ENCODE measurements at regions not wholly inside any gene's neighbourhood (a gene's known extent, or its start where the extent isn't known, plus 50 kb on each side); places are given as distances from the start of the nearest gene placed in this dataset.

DNA sequence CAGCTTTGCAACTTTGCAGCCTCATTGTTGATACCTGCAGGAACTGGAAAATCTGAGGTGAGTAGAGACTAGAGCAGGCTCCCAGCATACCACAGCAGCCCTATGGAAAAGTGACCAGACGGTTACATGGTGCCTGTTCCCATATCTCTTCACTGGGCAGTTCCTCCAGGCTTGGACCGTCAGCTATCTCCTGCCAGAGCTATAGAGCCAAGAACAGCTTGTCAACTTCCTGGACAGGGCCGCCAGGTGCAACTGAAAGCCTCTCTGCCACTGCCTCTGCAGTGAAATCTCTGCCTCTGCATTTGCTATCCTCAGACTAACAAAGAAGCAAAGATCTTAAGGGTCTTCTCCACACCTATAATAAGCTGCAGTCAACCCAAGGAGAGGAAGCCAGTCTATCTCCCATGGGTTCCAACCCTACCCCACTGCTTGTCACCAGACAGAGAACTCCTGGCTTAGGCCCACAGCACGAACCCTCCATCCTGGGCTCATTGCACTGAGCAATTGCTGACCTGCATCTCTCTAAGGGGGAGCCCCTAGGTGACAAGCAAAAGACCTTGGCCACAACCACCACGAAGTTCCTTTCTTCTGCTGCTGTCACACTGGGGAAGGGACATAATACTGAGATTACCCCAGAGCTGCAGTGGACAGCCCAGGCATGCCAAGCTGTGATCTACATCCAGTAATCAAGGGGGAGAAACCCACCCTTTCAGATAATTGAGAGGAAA is 60.1 kb upstream of the KHDRBS2 start:
- TF ChIP-seq, protein P1, sequence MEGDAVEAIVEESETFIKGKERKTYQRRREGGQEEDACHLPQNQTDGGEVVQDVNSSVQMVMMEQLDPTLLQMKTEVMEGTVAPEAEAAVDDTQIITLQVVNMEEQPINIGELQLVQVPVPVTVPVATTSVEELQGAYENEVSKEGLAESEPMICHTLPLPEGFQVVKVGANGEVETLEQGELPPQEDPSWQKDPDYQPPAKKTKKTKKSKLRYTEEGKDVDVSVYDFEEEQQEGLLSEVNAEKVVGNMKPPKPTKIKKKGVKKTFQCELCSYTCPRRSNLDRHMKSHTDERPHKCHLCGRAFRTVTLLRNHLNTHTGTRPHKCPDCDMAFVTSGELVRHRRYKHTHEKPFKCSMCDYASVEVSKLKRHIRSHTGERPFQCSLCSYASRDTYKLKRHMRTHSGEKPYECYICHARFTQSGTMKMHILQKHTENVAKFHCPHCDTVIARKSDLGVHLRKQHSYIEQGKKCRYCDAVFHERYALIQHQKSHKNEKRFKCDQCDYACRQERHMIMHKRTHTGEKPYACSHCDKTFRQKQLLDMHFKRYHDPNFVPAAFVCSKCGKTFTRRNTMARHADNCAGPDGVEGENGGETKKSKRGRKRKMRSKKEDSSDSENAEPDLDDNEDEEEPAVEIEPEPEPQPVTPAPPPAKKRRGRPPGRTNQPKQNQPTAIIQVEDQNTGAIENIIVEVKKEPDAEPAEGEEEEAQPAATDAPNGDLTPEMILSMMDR (IDR thresholded peaks at IDR 0.05): no peak
- no peak for TF ChIP-seq POLR2AphosphoS5 (IDR thresholded peaks at IDR 0.05; ENCODE audit: low read depth, low read length)
